DMS153 treated with DMSO at 0.1 percent for 48 hours (cell line): ENCODE measurements at regions not wholly inside any gene's neighbourhood (a gene's known extent, or its start where the extent isn't known, plus 50 kb on each side); places are given as distances from the start of the nearest gene placed in this dataset.

ENCODE experiments used
- DNase-seq: peaks from one replicate; lab custom pipeline; 2025; ENCODE audit not compliant: unreplicated experiment; lab: John Stamatoyannopoulos, UW

- no peak for DNase-seq
These were observed 301.4 kb upstream of the STXBP5 start for GRCh38 chr6:146902846-146903245.

GRCh38 chr6:146903451-146903850, 300.8 kb upstream of the STXBP5 start:
- DNase-seq = no peak

GRCh38 chr6:146904596-146904995, 299.6 kb upstream of the STXBP5 start:
- no peak for DNase-seq

- DNase-seq = peak; percentile 80
These were observed 299.0 kb upstream of the STXBP5 start for GRCh38 chr6:146905181-146905704.

- no peak for DNase-seq
These were observed 295.4 kb upstream of the STXBP5 start for GRCh38 chr6:146908786-146909185.

- DNase-seq = no peak
These were observed 294.8 kb upstream of the STXBP5 start for GRCh38 chr6:146909376-146909775.

GRCh38 chr6:146909886-146910285, 294.3 kb upstream of the STXBP5 start:
- DNase-seq = no peak

- no peak for DNase-seq
These were observed 293.6 kb upstream of the STXBP5 start for GRCh38 chr6:146910611-146911010.

- no peak for DNase-seq
These were observed 292.5 kb upstream of the STXBP5 start for GRCh38 chr6:146911635-146912215.

- DNase-seq = no peak
These were observed 291.2 kb upstream of the STXBP5 start for GRCh38 chr6:146912730-146913685.

- DNase-seq = no peak
These were observed 290.3 kb upstream of the STXBP5 start for GRCh38 chr6:146913842-146914488.

- no peak for DNase-seq
These were observed 289.4 kb upstream of the STXBP5 start for GRCh38 chr6:146914489-146915483.

- DNase-seq = no peak
These were observed 288.5 kb upstream of the STXBP5 start for GRCh38 chr6:146915671-146916127.

GRCh38 chr6:146916435-146917025, 287.7 kb upstream of the STXBP5 start:
- DNase-seq = no peak

- DNase-seq = no peak
These were observed 287.0 kb upstream of the STXBP5 start for GRCh38 chr6:146917182-146917581.

GRCh38 chr6:146917979-146918378, 286.2 kb upstream of the STXBP5 start:
- DNase-seq = no peak

- DNase-seq = no peak
These were observed 285.2 kb upstream of the STXBP5 start for GRCh38 chr6:146919017-146919416.

GRCh38 chr6:146923205-146923833, 280.9 kb upstream of the STXBP5 start:
- DNase-seq = no peak

- DNase-seq = no peak
These were observed 278.4 kb upstream of the STXBP5 start for GRCh38 chr6:146925846-146926245.
